TTC549 (cell line): ENCODE measurements at regions not wholly inside any gene's neighbourhood (a gene's known extent, or its start where the extent isn't known, plus 50 kb on each side); places are given as distances from the start of the nearest gene placed in this dataset.

Experiments
- FAIRE-seq: peaks from 2 replicates; lab custom pipeline; 2012; peaks lifted over from hg19 to GRCh38; lab: Jason Lieb, UNC

DNA sequence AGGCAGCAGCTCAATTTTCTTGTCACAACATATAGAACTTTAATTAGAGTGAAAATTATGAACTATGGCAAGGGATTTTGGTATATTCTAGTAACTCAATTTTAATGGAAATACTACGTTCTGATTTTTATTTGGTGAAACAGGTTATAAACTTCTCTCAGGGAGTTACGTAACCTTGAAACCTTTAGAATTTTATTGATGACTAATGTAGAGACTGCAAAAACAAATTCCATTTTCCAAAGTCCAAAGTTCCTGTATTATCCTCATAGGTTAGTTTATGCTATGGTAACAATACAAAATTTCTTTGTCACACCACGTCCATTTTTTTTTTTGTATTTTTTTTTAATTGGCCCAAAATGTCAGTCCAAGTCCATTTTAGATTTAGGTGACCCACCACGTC is 185.7 kb downstream of the KLF5 start:
- no peak for FAIRE-seq

DNA sequence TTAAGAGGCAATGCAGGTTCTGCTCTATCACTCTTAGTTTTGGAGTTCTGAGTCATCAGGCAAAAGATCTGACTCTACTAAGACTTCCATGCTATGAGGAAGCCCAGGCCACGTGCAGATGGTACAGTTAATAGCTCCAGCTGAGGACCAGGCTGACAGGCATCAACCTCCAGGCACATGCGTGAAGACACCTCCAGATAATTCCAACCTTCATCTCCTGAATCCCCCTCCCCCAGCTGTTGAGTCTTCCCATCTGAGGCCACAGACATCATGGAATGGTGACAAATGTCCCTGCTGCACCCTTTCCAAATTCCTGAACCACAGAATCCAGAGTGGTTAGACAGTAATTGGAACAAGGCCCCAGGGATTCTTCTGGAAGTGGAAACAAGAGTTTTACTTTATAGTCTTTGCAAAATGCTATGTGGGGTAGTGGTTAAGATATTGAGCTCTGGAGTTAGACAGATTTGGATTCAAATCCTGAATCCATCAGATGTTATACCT is 183.8 kb downstream of the KLF5 start:
- FAIRE-seq, result no peak

DNA sequence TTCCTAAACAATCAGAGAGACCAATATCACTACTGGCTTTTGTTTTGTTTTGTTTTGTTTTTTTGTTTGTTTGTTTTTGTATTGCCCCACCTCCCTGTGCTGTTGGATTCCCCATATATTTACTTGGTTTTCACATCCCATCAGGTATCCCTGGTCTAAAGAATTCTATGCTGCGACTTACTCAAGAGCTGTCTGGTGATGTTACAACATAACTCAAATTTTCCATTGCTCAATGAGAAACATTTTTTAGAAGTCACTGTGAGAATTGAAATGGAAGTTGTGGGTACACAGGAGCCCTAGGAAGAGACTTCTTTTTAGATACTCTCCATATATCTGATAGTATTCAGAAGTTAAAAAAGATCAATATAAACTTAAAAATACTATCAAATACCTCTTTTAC is 181.4 kb downstream of the KLF5 start:
- no peak for FAIRE-seq

DNA sequence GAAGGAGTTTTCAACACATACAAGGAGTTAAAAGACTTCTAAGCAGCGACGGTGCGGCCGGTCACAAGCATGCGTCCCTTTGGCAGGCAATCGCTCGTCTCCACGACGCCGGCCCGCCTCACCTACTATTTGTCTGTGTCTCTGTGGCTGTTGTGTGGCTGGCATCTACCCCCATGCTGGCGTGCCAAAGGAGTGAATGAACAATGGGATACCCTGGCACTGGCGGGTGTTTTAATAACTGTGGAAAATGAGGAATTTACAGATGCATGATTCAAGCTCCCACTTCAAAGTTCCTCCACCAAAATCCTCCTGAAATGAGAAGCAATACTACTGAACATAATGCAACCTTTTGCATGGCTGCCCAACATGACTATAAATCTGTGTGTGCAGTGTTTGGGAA is 176.6 kb downstream of the KLF5 start:
- no peak for FAIRE-seq

DNA sequence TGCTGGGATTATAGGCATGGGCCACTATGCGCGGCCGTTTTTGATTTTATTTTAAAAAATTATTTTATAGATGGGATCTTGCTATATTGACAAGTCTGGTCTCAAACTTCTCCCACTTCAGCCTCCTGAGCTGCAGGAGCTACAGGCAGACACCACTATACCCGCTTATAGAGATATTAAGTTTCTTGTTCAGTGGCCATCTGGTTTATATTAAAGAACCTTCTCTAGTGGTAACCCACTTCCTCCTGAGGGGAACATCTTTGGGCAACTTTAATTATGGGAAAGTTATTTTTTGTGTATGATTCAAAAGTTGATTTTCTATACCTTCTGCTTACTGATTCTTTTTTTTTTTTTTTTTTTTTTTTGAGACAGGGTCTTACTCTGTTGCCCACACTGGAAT is 172.7 kb downstream of the KLF5 start:
- FAIRE-seq, result no peak

DNA sequence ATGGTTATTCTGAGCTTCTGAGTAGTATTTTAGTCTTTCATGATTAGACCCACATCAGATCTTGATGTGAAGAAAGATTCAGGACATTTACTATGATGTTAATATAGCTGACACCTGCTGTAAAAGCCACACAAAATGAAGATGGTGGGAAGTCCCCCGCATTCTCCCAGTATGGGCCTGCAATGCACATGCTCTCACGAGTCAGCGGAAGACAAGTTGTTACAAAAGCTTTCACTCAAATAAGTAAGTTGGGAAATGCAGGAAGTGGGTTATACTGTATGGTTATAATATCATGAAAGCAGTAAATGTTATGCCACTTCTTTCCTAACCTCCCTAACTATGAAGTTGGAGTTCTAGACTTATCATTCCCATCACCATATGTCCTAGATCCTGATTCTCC is 171.9 kb downstream of the KLF5 start:
- FAIRE-seq, result no peak

DNA sequence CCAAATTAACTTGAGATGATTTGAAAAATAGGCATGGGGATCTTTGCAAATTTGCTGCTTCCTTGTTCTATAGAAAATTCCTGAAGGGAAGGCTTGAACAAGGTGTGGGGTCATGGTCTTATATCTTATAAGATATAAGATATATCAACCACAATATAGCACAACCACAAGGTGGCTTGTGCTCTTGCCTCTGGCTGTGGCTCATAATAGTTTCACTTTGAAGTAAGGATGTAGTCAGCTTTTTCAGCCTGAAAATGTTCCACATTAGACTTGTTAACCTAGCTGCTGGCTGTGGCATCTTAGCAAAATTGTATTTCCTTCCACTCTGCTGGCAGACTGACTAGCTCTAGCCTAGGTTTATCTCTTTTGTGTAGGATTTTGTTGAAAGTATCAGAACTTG is 169.7 kb downstream of the KLF5 start:
- FAIRE-seq, result no peak

DNA sequence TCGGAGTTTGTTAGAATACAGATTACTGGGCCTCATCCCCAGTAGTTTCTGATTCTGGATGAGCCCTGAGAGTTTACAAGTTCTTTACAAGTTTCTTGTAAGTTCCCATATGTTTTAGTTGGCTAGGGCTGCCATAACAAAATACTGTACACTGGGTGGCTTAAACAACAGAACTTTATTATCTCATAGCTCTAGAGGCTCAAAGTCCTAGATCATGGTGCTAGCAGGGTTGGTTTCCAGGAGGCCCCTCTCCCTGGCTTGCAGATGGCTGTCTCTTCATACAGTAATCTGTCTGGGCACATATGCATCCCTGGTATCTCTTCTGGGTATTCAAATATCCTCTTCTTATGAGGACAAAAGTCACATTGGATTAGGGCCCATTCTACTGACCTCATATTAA is 167.2 kb downstream of the KLF5 start:
- no peak for FAIRE-seq

DNA sequence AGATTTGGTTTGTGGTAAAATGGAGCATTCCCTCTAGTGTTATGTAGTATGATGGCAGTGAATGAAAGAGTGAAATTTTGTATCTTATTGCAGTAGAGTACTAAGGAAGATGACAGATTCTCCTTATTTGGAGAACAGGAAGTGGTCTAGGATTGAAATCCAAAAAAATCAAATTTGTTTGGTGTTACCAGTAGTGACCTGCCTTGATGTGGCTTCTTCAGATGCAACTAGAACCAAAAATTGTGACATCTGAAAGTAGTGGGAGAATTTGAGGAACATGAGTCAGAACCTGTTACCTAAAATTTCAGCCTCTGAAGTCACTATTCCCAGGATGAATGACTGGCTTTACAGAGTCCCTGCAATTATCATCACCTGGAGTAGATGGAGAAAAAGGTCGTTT is 165.9 kb downstream of the KLF5 start:
- FAIRE-seq, result no peak

DNA sequence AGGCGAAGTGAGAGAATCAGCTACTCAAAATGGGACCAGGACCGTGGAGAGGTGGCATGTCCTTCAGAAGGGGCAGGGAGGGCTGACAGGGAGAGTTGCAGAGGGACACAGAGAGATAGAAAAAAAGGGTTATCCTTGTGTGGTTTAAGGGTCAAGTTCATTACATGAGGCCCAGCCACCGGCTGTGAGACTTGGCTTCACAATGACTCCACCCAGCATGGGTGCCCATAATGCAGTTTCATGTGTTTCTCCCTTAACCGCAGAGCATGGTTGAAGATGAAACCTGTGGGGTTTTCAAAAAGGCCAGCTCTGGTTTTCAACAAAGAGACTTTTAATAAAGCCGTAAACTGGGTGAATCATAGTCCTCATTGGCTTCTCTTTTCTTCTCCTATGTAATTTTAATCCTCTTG is 164.6 kb downstream of the KLF5 start:
- no peak for FAIRE-seq

DNA sequence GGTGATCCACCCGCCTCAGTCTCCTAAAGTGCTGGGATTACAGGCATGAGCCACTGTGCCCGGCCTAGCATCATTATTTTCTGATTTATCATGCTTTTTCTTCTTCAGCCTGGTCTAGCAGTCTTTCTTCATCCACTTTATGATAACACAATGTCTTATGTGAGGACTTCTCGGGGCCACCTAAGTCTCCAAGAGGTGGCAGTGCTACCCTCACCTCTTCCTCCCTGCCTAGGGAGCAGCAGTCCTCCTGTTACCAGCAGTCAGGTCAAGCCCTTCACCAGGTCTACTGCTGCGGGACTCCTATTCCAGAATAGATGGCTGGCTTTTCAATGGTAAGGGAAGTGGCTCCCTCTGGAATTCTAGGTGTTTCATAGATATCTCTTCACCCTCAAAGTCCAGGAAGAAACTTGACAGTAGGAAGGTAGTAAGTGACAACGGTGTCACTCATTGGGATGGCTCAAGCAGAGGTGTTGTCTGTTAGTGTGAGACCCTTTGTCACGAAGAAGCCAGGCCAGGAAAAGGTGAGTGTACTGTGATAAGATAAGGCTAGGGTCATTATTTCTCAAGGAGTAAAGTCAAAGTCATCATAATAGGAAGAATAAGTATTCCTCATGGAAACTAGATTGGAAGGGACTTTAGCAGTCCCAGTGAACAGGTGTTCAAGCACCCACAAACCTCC is 164.0 kb downstream of the KLF5 start:
- no peak for FAIRE-seq

DNA sequence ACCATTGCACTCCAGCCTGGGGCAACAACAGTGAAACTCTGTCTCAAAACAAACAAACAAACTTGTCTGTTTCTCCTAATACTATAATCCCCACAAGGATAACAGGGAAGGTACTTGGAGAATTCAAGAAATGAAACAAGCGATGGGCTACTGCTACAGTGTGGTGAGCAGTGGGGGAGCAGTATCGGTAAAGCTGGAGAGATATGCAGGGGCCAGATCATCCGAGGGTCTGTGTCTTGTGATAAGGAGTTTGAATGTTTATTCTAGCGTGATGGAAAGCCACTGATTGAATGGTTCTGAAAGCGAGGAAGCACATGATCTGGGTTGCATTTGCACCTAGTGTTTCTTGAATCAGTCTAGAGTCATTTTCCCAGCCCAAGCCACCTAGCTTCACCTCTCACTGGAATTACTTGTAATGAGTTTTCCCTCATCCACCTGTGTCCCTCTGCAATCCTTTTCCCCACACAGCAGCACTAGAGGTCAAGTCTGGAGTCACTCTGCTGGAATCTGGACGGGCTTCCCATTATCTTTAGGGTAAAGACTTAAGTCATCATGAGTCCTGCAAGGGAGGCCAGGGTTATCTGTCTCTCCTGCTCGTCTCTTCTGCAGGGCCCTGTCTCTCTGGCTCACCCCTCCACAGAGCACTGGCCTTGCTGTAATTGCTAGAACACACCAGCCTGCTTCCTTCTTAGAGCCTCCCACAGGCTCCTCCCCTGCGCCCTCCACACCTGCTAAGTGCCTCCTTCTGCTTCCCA is 162.3 kb downstream of the KLF5 start:
- no peak for FAIRE-seq

DNA sequence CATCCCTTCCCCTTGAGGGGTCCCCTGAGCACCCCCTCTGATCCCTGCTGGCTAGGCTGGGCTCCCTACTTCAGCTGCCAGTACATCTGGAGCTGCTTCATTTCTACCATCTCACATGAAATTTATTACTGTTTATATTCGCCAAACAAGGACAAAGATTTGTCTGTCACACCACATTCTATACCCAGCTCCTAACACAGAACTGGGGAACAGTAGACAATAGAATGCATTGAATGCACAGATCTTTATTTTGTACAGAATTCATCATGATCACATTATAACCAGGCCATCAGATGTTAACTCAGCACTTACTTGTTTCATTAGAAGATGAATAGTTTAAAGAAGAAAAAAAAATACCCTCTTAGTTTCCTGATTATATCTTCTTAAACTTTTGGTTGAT is 159.4 kb downstream of the KLF5 start:
- FAIRE-seq, result no peak

DNA sequence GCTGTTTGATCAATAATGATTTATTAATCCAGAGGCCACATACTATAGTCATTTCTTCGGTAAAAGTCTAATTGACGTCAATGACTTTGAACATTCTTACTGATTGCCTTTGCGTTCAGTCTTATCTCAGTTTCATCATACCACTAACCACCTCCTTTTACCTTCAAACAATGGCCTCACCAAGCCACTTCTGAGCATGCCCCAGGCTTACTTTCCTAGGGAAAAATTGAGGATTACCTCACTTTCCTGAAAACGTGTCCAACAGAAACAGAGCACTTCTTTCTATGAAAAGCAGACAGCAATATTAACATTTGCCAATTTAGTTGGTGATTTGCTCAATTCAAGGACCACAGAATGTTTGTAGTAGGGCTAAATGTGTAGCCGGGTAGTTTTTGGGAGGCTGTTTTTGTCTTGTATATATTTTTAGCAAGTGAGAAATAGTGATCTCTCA is 157.6 kb downstream of the KLF5 start:
- FAIRE-seq, result no peak

DNA sequence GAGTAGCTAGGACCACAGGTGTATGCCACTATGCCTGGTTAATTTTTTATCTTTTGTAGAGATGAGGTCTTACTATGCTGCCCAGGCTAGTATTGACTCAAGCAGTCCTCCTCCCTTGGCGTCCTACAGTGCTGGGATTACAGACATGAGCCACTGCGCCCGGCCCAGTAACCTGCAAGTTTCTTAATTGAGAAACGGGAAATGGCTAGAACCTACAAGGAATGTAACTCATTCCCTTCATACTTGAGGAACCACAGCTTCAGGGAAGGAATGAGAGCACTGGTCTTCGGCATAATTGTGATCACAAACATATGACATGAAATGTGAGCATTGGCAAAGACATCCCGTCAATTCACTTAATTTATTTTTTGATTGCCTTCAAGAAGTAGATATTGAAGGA is 157.0 kb downstream of the KLF5 start:
- FAIRE-seq, result no peak

DNA sequence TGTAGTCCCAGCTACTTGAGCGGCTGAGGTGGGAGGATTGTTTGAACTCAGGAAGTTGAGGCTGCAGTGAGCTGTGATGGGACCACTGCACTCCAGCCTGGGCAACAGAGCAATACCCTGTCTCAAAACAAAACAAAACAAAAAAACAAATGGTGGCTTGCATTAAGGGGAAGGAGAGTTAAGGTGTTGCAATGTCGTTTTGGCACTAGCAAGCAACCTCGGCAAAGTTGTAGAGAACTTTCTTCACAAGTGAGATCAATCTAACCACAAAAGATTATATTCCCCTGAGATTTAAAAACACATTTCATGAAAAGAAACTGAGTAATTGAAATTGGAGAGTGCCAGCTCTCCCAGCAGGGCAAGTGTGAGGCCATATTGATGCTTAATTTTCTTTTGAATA is 153.7 kb downstream of the KLF5 start:
- FAIRE-seq, result no peak

DNA sequence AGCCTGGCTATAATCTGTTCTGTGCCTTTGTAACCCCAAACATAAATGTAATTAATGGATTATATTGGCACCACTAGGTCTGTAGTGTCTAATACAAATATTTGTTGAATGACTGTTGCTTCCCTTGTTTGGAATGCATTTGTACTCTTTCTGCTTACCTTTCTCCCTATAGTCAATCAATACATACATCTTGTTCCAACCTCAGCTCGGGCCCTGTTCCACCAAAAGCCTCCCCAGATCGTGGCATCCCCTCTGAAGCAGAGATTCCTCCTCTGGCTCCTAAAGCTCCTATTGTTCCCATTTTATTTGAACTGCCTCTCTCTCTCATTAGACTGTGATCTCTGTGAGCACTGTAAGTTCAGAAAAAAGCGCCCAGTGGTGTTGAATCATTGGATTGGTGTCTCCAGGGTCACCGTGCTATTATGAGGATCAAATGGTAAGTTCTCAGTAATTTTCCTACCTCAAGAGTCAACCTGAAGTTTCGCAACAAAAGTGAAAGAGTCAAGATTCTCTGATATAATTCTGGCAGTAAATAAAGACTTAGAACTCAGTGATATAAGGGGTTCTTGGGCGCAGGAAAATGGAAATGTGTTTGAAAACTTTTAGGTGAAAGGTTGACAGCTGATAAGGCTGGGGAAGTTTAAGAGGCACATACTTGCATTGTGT is 151.5 kb downstream of the KLF5 start:
- FAIRE-seq, result no peak

DNA sequence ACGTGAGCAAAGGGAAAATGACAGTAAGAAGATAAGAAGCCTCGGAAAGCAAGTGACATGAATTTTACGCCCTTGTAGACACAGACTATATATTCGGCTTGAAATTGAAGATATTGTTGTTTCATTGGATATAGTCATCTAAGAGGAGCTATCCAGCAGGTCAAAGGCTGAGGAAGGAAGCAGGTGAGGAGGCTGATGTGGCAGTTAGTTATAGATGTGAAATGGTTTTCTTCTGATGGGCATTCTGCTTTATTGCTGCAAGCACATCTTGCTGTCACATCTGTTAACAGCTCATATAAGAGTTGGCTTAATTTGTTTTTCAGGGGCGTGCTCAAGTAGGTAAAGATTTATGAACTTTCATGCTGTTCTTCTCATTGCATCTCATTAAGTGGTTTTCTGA is 146.1 kb downstream of the KLF5 start:
- FAIRE-seq, result no peak

DNA sequence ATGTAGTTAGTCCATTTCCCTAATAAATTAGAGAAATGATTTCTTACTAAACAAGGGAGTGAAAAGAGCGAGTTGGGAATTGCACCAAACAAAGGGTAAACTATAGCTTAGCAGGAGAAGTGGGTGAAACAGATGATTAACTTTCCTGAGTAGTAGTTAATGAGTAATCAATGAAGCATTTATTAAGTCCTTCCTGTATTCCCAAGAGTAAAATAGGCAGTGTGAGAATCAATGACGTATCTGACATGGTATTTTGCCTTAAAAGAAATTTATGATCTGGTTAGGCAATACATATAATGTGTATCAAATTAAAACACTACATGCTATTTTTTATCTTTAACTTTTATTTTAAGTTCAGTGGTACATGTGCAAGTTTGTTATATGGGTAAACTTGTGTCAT is 142.8 kb downstream of the KLF5 start:
- FAIRE-seq, result no peak

DNA sequence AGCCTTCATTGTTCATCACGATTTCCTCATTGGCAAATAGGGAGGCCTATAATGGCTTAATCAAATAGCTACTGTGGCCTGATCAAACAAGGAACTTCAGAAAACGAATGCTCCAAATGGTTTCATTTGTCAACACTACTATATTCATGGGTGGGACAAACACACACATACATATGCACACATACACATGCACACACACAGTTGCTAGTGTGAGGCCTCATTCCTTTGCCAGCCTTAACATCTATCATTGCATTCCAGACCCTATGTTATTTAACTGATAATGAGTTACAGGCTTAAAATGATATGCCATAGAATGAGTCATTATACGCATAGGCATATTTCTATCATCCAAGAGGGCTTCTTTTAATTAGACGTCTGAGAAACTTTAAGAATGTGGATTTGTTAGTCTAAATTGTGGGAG is 140.2 kb downstream of the KLF5 start:
- no peak for FAIRE-seq

DNA sequence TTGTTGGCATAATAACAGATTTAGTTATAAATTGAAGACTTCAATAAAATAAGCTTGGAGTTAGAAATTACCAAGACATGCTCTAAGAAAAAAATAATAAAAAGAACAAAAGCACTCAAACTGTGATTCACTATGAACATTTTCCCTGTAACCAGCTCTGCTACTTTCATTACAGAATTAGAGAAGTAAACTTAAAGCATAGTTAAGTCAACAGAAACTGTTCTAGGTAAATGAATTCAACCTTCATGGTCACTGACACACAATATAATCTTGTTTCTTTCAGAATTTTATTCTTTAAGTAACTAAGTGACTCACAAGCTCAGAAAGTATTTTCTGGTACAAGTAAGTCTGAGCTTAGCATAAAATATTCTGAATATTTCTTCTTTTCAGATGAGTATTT is 136.3 kb downstream of the KLF5 start:
- FAIRE-seq, result no peak

DNA sequence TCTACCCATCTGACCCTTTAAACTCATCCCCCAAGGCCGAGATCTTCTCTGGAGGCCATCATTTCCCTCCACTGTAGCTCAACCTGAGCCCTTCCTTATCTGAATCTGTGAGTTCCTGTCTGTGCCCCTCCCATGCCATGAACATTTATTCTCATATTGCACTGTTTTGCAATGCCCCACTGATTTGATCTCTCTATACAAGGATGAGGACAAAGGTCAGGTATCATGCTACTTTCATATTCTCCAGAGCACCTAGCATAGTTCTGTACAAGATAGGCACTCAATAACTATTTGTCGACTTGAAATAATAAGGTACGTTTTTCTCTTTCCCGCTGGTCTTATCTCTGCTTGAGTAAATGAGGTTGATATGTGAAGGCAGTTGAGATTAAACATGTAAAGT is 135.5 kb downstream of the KLF5 start:
- FAIRE-seq, result no peak

DNA sequence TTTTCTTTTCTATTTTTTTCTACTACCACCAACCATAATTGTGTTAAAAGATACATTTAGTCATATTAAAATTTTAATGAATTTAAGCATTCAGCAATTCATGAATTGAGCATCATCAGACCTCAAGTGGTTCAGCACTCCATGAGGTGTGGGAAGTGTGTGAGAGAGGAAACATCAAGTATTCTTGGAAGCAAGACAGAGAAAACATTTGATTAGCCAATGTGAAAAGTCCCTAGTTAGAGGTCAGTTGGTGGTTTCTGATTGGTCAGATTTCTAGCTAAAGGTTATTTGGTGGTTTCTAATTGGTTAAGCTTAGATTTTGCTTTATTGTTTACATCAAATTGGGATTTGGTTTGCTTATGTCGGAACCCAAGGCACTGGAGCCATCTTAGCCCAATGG is 134.7 kb downstream of the KLF5 start:
- no peak for FAIRE-seq
